HepG2 (cell line): ENCODE measurements at regions not wholly inside any gene's neighbourhood (a gene's known extent, or its start where the extent isn't known, plus 50 kb on each side); places are given as distances from the start of the nearest gene placed in this dataset.

Source experiments
- AHDC1 ChIP-seq: sonication (generic); formaldehyde crosslinking; IDR thresholded peaks from 2 replicates; pipeline ENCODE4 v1.5.1; 2020; ENCODE audit warnings: mild to moderate bottlenecking, missing genetic modification reagents, borderline replicate concordance
- E2F2 ChIP-seq: sonication (generic); formaldehyde crosslinking; IDR thresholded peaks from 2 replicates; pipeline ENCODE4 v1.4.0; 2020; ENCODE audit warnings: missing genetic modification reagents, borderline replicate concordance
- ELK4 ChIP-seq: sonication (generic); formaldehyde crosslinking; IDR thresholded peaks from 2 replicates; pipeline ENCODE4 v1.9.0; 2021; ENCODE audit warnings: missing genetic modification reagents, borderline replicate concordance
- FOSL2 ChIP-seq: sonication (generic); formaldehyde crosslinking; IDR thresholded peaks from 2 replicates; pipeline ENCODE4 v1.4.0; 2020; ENCODE audit warnings: missing genetic modification reagents
- FOXK1 ChIP-seq: sonication (generic); formaldehyde crosslinking; IDR thresholded peaks from 2 replicates; pipeline ENCODE4 v1.4.0; 2020; ENCODE audit warnings: low read depth, missing genetic modification reagents, borderline replicate concordance
- NR2F1 ChIP-seq, 2 experiments: fragments of 450-650 bp in 1 of 2; formaldehyde crosslinking in 1 of 2; IDR thresholded peaks; 2 replicates each; pipeline versions ENCODE4 v1.5.0 to v1.6.1; 2016 to 2020; ENCODE audit warnings: mild to moderate bottlenecking in 1 of 2, missing compliant biosample characterization in 1 of 2, missing genetic modification reagents in 1 of 2, moderate library complexity in 1 of 2
- SALL1 ChIP-seq: sonication (generic); formaldehyde crosslinking; IDR thresholded peaks from 2 replicates; pipeline ENCODE4 v1.8.0; 2022; ENCODE audit warnings: mild to moderate bottlenecking, missing genetic modification reagents
- SKI ChIP-seq: fragments of 450-650 bp; IDR thresholded peaks from one replicate; pipeline ENCODE4 v1.6.1; 2018; ENCODE audit warnings: mild to moderate bottlenecking; ENCODE audit not compliant: partially characterized antibody
- SOX6 ChIP-seq, 2 experiments: fragments of 450-650 bp in 1 of 2; sonication (generic) in 1 of 2; formaldehyde crosslinking in 1 of 2; IDR thresholded peaks; 2 replicates each; pipeline versions ENCODE4 v1.4.0 to v1.6.1; 2017 to 2020; ENCODE audit warnings: antibody characterized with exemption in 1 of 2, mild to moderate bottlenecking in 1 of 2, missing genetic modification reagents in 1 of 2
- SP5 ChIP-seq: IDR thresholded peaks from 2 replicates; pipeline ENCODE4 v1.6.1; 2016; ENCODE audit warnings: low read depth, borderline replicate concordance
- TFDP2 ChIP-seq: sonication (generic); formaldehyde crosslinking; IDR thresholded peaks from 2 replicates; pipeline ENCODE4 v1.4.0; 2020; ENCODE audit warnings: missing genetic modification reagents
- ZBED4 ChIP-seq: sonication (generic); formaldehyde crosslinking; IDR thresholded peaks from 2 replicates; pipeline ENCODE4 v1.4.0; 2020; ENCODE audit warnings: missing genetic modification reagents, borderline replicate concordance
- ZNF549 ChIP-seq: sonication (generic); formaldehyde crosslinking; IDR thresholded peaks from 2 replicates; pipeline ENCODE4 v1.5.0; 2020; ENCODE audit warnings: missing genetic modification reagents
- ZNF672 ChIP-seq: sonication (generic); formaldehyde crosslinking; IDR thresholded peaks from 2 replicates; pipeline ENCODE4 v1.8.1; 2022; ENCODE audit warnings: missing genetic modification reagents
- ZNF788 ChIP-seq: sonication (generic); formaldehyde crosslinking; IDR thresholded peaks from 2 replicates; pipeline ENCODE4 v1.5.0; 2020; ENCODE audit warnings: mild to moderate bottlenecking, missing genetic modification reagents, borderline replicate concordance

GRCh38 chr13:33937373-33938098, 119.6 kb downstream of the RFC3 start (continued):
- TF ChIP-seq FOSL2 (CRISPR knock-in tag) (no peak; the same call in 1 of the 2 replicates), FOXK1 (CRISPR knock-in tag) (no peak), ZBED4 (no peak), SP5 (CRISPR knock-in tag) (no peak), SALL1 (CRISPR knock-in tag) (peak; percentile 42; the same call in 1 of the 2 replicates), SKI (no peak), TFDP2 (CRISPR knock-in tag) (no peak), ZNF672 (CRISPR knock-in tag) (no peak), AHDC1 (CRISPR knock-in tag) (no peak), ELK4 (CRISPR knock-in tag) (no peak), E2F2 (no peak), ZNF549 (no peak), ZNF788 (no peak), NR2F1 (CRISPR knock-in tag; IDR thresholded peaks at IDR 0.05) (no peak), SOX6 (IDR thresholded peaks at IDR 0.05) (no peak), SOX6 (CRISPR knock-in tag; IDR thresholded peaks at IDR 0.05) (peak; percentile 93)
